GM23338 (cell line): ENCODE measurements at regions not wholly inside any gene's neighbourhood (a gene's known extent, or its start where the extent isn't known, plus 50 kb on each side); places are given as distances from the start of the nearest gene placed in this dataset.

Source experiments
- EZH2 ChIP-seq: fragments of 200-600 bp; sonication (generic); IDR thresholded peaks from one replicate; pipeline ENCODE4 v1.8.0; 2017; ENCODE audit warnings: antibody characterized with exemption, mild to moderate bottlenecking, low read depth; ENCODE audit not compliant: unreplicated experiment
- JUNB ChIP-seq: IDR thresholded peaks from one replicate; pipeline ENCODE4 v1.6.1; 2016; ENCODE audit warnings: antibody characterized with exemption; ENCODE audit not compliant: unreplicated experiment
- TF ChIP-seq, protein P1 (sequence below), 2 experiments: fragments of 200-600 bp in 1 of 2; sonication (generic) in 1 of 2; conservative IDR thresholded peaks; 2 replicates each; pipeline versions ENCODE4 v1.5.1 to v1.6.1; 2016 to 2017; ENCODE audit warnings: antibody characterized with exemption in 2 of 2, low read depth in 2 of 2, mild to moderate bottlenecking in 2 of 2, moderate library complexity in 1 of 2
- TF ChIP-seq, protein P2 (sequence below): IDR thresholded peaks from one replicate; pipeline ENCODE4 v1.6.1; 2018; ENCODE audit warnings: antibody characterized with exemption; ENCODE audit not compliant: unreplicated experiment

DNA sequence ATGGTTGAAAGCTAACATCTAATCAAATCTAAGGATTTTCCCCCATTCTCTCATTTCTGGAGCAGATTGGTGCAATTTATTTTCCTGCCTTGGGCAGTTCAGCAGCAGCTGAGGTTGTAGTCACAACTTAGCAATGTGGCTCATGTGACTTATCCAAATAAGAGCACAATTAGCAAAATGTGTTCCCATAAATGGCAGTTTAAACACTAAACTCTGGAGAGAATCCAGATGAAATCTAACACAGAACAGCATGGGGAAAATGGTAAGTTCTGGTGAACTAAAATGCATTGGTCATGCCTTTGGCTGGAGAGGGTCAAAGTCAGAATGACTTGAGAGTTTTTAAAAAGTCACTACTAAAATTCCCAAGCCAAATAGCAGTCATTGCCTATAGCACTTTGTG lies 422.6 kb upstream of the DIPK2B start:
- TF ChIP-seq, protein P1, sequence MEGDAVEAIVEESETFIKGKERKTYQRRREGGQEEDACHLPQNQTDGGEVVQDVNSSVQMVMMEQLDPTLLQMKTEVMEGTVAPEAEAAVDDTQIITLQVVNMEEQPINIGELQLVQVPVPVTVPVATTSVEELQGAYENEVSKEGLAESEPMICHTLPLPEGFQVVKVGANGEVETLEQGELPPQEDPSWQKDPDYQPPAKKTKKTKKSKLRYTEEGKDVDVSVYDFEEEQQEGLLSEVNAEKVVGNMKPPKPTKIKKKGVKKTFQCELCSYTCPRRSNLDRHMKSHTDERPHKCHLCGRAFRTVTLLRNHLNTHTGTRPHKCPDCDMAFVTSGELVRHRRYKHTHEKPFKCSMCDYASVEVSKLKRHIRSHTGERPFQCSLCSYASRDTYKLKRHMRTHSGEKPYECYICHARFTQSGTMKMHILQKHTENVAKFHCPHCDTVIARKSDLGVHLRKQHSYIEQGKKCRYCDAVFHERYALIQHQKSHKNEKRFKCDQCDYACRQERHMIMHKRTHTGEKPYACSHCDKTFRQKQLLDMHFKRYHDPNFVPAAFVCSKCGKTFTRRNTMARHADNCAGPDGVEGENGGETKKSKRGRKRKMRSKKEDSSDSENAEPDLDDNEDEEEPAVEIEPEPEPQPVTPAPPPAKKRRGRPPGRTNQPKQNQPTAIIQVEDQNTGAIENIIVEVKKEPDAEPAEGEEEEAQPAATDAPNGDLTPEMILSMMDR (conservative IDR thresholded peaks at IDR 0.05; ENCODE audit: low read depth in 2 of 2) = no peak
- TF ChIP-seq, protein P2, sequence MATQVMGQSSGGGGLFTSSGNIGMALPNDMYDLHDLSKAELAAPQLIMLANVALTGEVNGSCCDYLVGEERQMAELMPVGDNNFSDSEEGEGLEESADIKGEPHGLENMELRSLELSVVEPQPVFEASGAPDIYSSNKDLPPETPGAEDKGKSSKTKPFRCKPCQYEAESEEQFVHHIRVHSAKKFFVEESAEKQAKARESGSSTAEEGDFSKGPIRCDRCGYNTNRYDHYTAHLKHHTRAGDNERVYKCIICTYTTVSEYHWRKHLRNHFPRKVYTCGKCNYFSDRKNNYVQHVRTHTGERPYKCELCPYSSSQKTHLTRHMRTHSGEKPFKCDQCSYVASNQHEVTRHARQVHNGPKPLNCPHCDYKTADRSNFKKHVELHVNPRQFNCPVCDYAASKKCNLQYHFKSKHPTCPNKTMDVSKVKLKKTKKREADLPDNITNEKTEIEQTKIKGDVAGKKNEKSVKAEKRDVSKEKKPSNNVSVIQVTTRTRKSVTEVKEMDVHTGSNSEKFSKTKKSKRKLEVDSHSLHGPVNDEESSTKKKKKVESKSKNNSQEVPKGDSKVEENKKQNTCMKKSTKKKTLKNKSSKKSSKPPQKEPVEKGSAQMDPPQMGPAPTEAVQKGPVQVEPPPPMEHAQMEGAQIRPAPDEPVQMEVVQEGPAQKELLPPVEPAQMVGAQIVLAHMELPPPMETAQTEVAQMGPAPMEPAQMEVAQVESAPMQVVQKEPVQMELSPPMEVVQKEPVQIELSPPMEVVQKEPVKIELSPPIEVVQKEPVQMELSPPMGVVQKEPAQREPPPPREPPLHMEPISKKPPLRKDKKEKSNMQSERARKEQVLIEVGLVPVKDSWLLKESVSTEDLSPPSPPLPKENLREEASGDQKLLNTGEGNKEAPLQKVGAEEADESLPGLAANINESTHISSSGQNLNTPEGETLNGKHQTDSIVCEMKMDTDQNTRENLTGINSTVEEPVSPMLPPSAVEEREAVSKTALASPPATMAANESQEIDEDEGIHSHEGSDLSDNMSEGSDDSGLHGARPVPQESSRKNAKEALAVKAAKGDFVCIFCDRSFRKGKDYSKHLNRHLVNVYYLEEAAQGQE = no peak
- no peak for TF ChIP-seq EZH2
- TF ChIP-seq JUNB = no peak
